ENCODE measurements at regions not wholly inside any gene's neighbourhood (a gene's known extent, or its start where the extent isn't known, plus 50 kb on each side); places are given as distances from the start of the nearest gene placed in this dataset.

- TF ChIP-seq HCFC1 (IDR thresholded peaks at IDR 0.05; ENCODE audit: low read depth, low read length) (no peak), POLR2AphosphoS5 (IDR thresholded peaks at IDR 0.05; ENCODE audit: control insufficient read depth, insufficient read depth, low read depth, low read length) (no peak), HBP1 (CRISPR knock-in tag; IDR thresholded peaks at IDR 0.05) (no peak)
These were observed 325.4 kb downstream of the UACA start for GRCh38 chr15:70437882-70438451.
